Breast epithelium (tissue), 4 donors: ENCODE measurements at regions not wholly inside any gene's neighbourhood (a gene's known extent, or its start where the extent isn't known, plus 50 kb on each side); places are given as distances from the start of the nearest gene placed in this dataset.

ENCODE experiments used
- DNase-seq, 2 donors: peaks; one replicate each; pipeline ENCODE4 v3.0.0-alpha.2; 2019; ENCODE audit warnings: low spot score in 2 of 2
- H3K27ac ChIP-seq, 2 donors: fragments of 200-600 bp; sonication (generic) in 1 of 2; one replicate each; pipeline ENCODE4 v1.5.1; 2016 to 2019; ENCODE audit warnings: mild to moderate bottlenecking in 1 of 2
- H3K27me3 ChIP-seq, 2 donors: fragments of 200-600 bp; sonication (generic) in 1 of 2; one replicate each; pipeline versions ENCODE4 v1.5.1 to v1.6.0; 2017 to 2019; ENCODE audit warnings: control low read depth in 1 of 2, mild to moderate bottlenecking in 1 of 2
- H3K36me3 ChIP-seq: fragments of 200-600 bp; one replicate; pipeline ENCODE4 v1.5.1; 2019
- H3K4me1 ChIP-seq, 2 donors: fragments of 200-600 bp; sonication (generic); one replicate each; pipeline ENCODE4 v1.5.1; 2016 to 2019; ENCODE audit warnings: control low read depth in 1 of 2
- H3K4me3 ChIP-seq, 3 donors: fragments of 200-600 bp; sonication (generic); 1 replicate in 2 of 3; 2 replicates in 1 of 3; pipeline ENCODE4 v1.5.1; 2016 to 2019; ENCODE audit warnings: mild to moderate bottlenecking in 3 of 3, moderate library complexity in 2 of 3
- H3K9me3 ChIP-seq, 2 donors: fragments of 200-600 bp; sonication (generic) in 1 of 2; one replicate each; pipeline ENCODE4 v1.5.1; 2016 to 2019; ENCODE audit warnings: control low read depth in 1 of 2
- POLR2A ChIP-seq: fragments of 450-650 bp; IDR thresholded peaks from one replicate; pipeline ENCODE4 v1.6.1; 2016; ENCODE audit warnings: antibody characterized with exemption, mild to moderate bottlenecking, moderate library complexity
- POLR2AphosphoS5 ChIP-seq, 3 donors: sonication (generic); formaldehyde crosslinking; IDR thresholded peaks; one replicate each; pipeline ENCODE4 v1.6.1; 2017; ENCODE audit warnings: antibody characterized with exemption in 3 of 3
- intact Hi-C: fragments of 100-400 bp; cut with DNase I; formaldehyde crosslinking; loops from one replicate; pipeline ENCODE4 v1.15.1; 2023; ENCODE audit warnings: low total_unique reads
- TF ChIP-seq, protein P1 (sequence below), 3 donors: fragments of 450-650 bp; IDR thresholded peaks; one replicate each; pipeline ENCODE4 v1.5.1; 2016 to 2017; ENCODE audit warnings: antibody characterized with exemption in 3 of 3, mild to moderate bottlenecking in 3 of 3, moderate library complexity in 3 of 3

DNA sequence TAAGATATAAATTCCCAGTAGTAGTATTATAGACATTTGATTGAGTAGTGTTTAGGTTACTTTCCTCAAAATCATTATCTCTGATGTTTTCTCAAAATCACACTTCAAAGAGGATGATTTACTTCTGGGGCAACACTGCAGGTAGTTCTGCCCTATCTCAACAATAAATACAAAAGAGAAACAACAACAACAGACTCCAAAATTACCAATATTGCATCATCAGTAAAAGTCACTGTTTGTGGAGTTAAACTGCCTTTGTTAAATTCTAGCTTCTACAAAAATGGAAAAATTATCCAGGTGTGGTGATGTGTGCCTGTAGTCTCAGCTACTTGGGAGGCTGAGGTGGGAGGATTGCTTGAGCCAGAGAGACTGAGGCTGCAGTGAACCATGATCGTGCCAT, 637.6 kb upstream of the ZNF608 start:
- Histone ChIP-seq H3K27ac (no peak overlapping the region), H3K27me3 (no peaks in the 10 kb centered on the region), H3K36me3 (no peaks in the 10 kb centered on the region), H3K9me3 (no peaks in the 10 kb centered on the region), H3K4me3 (no peak overlapping the region), H3K4me1 (no peaks in the 10 kb centered on the region)
- TF ChIP-seq POLR2A: no peak
- no peak for TF ChIP-seq POLR2AphosphoS5 (IDR thresholded peaks at IDR 0.05)
- TF ChIP-seq, protein P1, sequence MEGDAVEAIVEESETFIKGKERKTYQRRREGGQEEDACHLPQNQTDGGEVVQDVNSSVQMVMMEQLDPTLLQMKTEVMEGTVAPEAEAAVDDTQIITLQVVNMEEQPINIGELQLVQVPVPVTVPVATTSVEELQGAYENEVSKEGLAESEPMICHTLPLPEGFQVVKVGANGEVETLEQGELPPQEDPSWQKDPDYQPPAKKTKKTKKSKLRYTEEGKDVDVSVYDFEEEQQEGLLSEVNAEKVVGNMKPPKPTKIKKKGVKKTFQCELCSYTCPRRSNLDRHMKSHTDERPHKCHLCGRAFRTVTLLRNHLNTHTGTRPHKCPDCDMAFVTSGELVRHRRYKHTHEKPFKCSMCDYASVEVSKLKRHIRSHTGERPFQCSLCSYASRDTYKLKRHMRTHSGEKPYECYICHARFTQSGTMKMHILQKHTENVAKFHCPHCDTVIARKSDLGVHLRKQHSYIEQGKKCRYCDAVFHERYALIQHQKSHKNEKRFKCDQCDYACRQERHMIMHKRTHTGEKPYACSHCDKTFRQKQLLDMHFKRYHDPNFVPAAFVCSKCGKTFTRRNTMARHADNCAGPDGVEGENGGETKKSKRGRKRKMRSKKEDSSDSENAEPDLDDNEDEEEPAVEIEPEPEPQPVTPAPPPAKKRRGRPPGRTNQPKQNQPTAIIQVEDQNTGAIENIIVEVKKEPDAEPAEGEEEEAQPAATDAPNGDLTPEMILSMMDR (IDR thresholded peaks at IDR 0.05): no peak
- intact Hi-C loops: no loop called here
- no peak for DNase-seq

DNA sequence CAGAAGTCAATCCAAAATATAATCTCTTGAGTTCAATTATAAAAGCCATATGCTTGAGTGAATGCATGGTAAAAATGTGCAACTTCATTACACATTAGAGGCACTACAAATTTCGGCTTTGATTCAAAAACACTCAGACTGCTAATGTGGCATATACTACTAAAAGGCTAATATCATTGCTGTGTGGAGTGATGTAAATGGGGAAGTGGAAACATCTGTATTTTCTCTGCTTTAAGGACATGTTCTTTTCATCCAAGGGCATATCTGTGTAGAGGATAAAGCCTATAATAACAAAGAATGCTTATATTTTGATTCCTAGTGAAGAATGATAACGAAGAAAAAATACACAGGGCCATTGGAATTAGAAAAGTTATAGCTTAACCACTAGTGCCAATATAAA, 643.9 kb upstream of the ZNF608 start:
- H3K4me1 ChIP-seq: no peaks in the 10 kb centered on the region
- no peak overlapping the region for H3K27ac ChIP-seq
- intact Hi-C loops: no loop called here
- H3K36me3 ChIP-seq: no peaks in the 10 kb centered on the region
- no peak overlapping the region for H3K4me3 ChIP-seq
- no peaks in the 10 kb centered on the region for H3K9me3 ChIP-seq
- no peaks in the 10 kb centered on the region for H3K27me3 ChIP-seq
- no peak for DNase-seq
- TF ChIP-seq, protein P1 (IDR thresholded peaks at IDR 0.05): no peak
- TF ChIP-seq POLR2AphosphoS5 (IDR thresholded peaks at IDR 0.05) (no peak), POLR2A (no peak)

DNA sequence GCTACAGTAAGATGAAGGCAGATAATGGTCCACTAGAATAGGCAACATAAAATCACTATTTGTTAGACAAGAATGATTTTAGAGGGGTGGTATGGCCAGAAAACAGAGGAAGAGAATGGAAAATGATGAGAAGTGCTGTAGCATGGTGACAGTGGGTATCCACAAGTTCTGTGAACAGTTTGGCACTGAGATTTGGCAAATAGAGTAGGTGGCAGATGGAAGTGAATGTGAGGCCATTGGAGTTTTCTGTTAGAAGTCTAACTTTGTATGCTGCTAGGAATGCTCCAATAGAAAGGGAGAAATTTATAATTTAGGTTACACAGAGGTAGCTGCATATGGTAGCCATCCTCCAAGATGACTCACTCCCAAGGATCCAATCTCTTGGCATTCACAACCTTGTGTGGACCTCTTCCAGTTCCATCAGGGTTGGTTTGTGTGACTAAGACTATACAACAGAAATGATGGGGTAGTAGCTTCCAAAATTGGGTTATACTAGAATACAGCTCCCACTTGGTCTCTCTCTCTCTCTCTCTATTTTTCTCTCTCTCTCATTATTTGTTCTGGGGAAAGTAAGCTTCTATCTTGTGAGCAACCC, 646.9 kb upstream of the ZNF608 start:
- no peaks in the 10 kb centered on the region for H3K9me3 ChIP-seq
- no peaks in the 10 kb centered on the region for H3K36me3 ChIP-seq
- no peak overlapping the region for H3K27ac ChIP-seq
- H3K4me1 ChIP-seq: no peaks in the 10 kb centered on the region
- intact Hi-C loops: no loop called here
- no peak overlapping the region for H3K4me3 ChIP-seq
- no peaks in the 10 kb centered on the region for H3K27me3 ChIP-seq
- TF ChIP-seq, protein P1 (IDR thresholded peaks at IDR 0.05): no peak
- TF ChIP-seq POLR2AphosphoS5 (IDR thresholded peaks at IDR 0.05): no peak
- DNase-seq: no peak

DNA sequence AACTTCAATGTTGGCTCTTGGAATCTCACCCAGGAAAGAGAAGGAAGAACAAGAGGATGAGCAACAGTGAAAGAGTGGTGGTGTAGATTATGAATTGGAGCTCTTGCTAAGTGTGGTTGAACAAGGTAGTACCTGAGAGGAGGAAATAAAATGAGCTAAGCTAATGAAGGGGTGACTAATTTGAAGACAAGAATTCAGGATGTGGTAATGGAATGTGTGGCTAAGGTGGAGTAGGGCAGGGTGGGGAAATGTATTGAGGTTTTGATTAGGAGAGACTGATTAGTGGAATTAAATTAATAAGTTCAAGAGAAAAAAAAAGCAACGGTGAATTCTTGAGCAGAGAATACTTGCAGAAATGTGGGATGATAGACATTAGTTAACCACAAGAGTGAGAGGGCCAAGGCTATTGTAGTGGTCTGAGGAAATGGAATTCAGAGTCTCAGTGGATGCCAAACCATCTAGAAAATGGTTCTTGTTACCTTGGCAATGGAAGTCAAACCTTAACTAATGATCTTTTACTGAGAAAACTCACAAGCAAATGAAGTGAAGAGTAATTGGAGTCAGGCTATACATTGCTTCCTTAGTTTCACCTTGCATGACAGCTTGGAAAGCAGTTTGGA, 648.3 kb upstream of the ZNF608 start:
- TF ChIP-seq POLR2AphosphoS5 (IDR thresholded peaks at IDR 0.05) (no peak), POLR2A (no peak)
- TF ChIP-seq, protein P1 (IDR thresholded peaks at IDR 0.05): no peak
- no peaks in the 10 kb centered on the region for H3K27me3 ChIP-seq
- H3K36me3 ChIP-seq: no peaks in the 10 kb centered on the region
- DNase-seq: no peak
- intact Hi-C loops: no loop called here
- no peaks in the 10 kb centered on the region for H3K4me1 ChIP-seq
- no peak overlapping the region for H3K4me3 ChIP-seq
- no peak overlapping the region for H3K27ac ChIP-seq
- no peaks in the 10 kb centered on the region for H3K9me3 ChIP-seq

DNA sequence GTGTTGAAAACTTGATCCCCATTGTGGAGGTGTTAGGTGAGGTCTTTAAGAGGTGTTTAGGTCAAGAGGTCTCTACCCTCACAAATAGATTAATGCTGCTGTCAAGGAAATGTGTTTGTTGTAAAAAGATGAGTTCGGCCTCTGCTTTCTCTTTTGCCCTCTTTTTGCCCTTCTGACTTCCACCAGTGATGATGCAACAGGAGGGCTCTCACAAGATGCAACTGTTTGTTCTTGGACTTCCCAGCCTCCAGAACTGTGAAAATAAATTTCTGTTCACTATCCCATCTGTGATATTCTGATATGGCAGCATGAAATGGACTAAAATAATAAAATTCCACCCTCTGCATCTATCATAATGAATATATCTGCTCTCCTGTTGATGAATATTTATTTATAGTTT, 650.0 kb upstream of the ZNF608 start:
- H3K4me3 ChIP-seq: no peak overlapping the region
- H3K4me1 ChIP-seq: no peaks in the 10 kb centered on the region
- intact Hi-C loops: no loop called here
- no peaks in the 10 kb centered on the region for H3K27me3 ChIP-seq
- TF ChIP-seq, protein P1 (IDR thresholded peaks at IDR 0.05): no peak
- no peak for TF ChIP-seq POLR2AphosphoS5 (IDR thresholded peaks at IDR 0.05)
- TF ChIP-seq POLR2A: no peak
- H3K36me3 ChIP-seq: no peaks in the 10 kb centered on the region
- DNase-seq: no peak
- H3K27ac ChIP-seq: no peak overlapping the region
- no peaks in the 10 kb centered on the region for H3K9me3 ChIP-seq
